Erythroblast (primary cell): ENCODE measurements at regions not wholly inside any gene's neighbourhood (a gene's known extent, or its start where the extent isn't known, plus 50 kb on each side); places are given as distances from the start of the nearest gene placed in this dataset.

Experiments used
- GATA1 ChIP-seq: IDR thresholded peaks from 2 replicates; pipeline ENCODE4 v1.6.1; 2011; ENCODE audit warnings: low read depth, mild to moderate bottlenecking, control low read depth, low read length, moderate library complexity
- POLR2A ChIP-seq: IDR thresholded peaks from 2 replicates; pipeline ENCODE4 v1.6.1; 2011; ENCODE audit warnings: mild to moderate bottlenecking, low read length

DNA sequence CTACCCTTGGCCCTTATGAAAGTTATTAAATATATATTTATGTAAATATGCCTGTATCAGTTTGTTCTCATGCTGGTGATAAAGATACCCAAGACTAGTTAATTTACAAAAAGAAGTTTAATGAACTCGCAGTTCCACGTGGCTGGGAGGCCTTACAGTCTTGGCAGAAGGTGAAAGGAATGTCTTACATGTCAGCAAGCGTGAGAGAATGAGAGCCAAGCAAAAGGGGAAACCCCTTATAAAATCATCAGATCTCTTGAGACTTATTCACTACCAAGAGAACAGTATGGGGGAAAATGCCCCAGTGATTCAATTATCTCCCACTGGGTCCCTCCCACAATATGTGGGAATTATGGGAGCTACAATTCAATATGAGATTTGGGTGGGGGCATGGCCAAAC, 506.0 kb upstream of the ATXN8OS start:
- no peak for TF ChIP-seq POLR2A
- no peak for TF ChIP-seq GATA1
